Stimulated activated CD8-positive, alpha-beta memory T cell treated with anti-CD3 and anti-CD28 coated beads, Interleukin-4, amount 100 ng/mL, for 48 hours (primary cell): ENCODE measurements at regions not wholly inside any gene's neighbourhood (a gene's known extent, or its start where the extent isn't known, plus 50 kb on each side); places are given as distances from the start of the nearest gene placed in this dataset.

Experiments used
- DNase-seq: peaks from one replicate; pipeline ENCODE4 v3.0.0-alpha.2; 2020

GRCh38 chr6:156400487-156400886 lies 376.7 kb upstream of the ARID1B start:
- no peak for DNase-seq

DNA sequence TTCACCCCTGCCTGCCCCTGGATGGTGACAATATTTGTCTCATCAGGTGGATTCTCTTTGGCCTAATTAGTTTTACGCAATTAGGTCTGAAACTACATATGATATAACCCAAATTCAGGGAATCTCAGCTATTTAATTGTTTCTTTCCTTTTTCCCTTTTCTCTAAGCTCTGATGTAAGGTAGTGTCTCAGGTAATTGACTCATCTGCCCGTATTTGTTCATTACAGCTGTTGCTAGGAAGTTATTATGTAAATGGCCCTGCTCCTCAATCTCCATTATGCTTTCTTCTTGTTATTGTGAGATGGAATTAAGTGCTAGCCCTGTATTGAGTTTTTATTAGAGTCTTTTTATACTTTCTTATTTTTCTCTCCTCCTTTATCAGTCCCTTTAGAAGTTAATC lies 378.2 kb upstream of the ARID1B start:
- no peak for DNase-seq

- no peak for DNase-seq
Observed at GRCh38 chr6:156398371-156398770, 378.8 kb upstream of the ARID1B start.

DNA sequence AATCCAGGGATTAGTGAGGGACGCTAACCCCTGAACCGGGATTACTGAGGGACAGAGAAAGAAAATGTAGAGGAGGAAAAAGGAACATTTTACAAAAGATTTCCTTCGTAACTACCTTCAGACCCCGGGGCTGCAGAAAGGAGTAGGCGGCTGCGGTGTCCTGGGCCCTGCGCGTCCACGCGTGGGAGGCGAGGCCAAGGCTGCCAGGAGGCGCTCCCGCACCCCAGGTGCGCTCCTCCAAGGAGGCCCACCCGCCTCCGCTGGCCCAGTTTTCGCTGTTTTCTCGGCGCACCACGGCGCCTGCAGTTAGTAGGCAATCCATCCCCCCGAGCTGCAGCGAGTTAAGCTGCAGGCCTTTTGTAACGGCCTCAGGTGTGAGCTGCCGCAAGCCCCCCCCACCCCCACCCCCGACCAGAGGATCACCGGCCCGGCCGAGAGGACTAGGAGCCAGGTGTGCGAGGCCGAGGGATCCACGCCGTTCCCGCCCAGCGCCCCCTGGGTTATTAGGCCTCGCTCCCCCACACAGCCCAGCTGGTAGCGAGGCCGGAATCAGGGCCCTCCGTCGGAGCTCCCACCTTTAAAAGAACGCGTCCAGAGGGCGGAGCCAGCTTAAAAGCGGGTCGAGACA lies 380.3 kb upstream of the ARID1B start:
- no peak for DNase-seq

DNA sequence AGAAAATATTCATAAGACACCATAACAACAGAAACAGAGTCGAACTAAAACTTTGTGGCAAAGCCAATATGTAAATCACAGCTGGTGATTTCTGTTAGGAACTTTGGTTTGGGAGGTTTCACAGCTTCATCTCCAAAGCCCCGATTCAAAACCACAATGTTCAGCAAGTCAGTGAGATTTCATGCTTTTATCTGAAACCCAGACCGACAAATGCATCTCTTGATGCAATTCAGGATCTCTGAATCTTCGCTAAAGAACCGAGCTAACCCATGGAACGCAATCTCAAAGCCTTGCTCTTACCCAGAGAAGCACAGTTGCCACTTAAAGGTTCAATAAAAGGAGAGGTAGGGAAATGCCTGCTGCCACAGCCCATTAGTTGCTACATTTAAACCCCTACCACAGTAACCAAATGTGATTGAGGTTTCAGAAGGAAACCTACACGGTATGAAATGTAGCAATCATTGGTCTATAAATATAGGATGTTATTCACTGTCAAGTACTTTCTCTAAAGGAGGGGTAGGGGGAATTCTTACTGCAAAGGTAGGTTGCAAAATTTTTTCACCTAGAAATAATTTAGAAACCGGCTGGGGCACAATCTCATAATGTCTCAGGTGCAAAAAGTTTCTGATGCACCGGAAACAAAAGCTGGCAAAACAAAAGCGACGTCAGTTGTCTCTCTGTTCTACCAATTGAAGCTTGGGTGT lies 381.0 kb upstream of the ARID1B start:
- no peak for DNase-seq

DNA sequence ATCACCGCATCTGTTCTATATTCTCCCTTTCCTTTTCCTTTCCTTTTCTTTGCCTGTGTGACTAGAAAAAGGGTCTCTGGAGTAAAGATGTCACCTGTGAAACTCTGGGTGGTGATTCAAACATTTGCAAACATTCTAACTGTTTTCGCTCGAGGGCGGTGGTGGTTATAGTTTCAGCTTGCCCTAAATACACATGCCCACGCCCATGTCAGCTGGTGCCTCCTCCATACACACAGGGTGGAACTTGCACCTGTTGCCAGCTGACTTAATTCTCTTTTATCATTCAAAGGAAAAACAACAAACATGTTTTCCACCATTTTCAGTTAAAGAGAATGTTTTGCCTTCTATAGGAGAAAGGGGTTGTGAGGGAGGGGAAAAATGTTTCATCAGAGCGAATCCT lies 381.9 kb upstream of the ARID1B start:
- DNase-seq: peak; percentile 39

GRCh38 chr6:156392648-156393047 lies 384.5 kb upstream of the ARID1B start:
- no peak for DNase-seq

- no peak for DNase-seq
Observed at GRCh38 chr6:156391977-156392376, 385.2 kb upstream of the ARID1B start.

GRCh38 chr6:156391061-156391672 lies 386.0 kb upstream of the ARID1B start:
- DNase-seq: no peak

- DNase-seq: no peak
Observed at GRCh38 chr6:156390621-156391020, 386.6 kb upstream of the ARID1B start.

- no peak for DNase-seq
Observed at GRCh38 chr6:156389296-156389695, 387.9 kb upstream of the ARID1B start.

DNA sequence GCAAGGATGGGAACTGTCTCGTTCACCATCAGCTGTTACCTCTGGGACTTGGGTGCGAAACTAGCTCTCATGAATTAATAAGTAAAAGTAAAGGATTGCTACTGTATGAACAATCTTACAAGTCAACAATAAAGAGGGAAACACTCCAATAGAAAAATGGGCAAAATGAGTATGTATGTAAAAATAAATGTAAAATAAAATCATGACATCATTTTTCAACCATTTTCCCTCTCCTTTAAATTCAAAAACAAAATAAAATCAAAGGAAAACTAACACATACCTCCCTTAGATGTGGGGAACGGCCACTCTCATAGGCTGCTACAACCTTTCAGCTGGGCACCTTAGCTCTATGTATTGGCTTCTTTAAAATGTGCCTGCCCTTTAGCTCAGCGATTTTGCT lies 389.7 kb upstream of the ARID1B start:
- DNase-seq: no peak

- no peak for DNase-seq
Observed at GRCh38 chr6:156383059-156383458, 394.1 kb upstream of the ARID1B start.

- DNase-seq: no peak
Observed at GRCh38 chr6:156379392-156380289, 397.5 kb upstream of the ARID1B start.

DNA sequence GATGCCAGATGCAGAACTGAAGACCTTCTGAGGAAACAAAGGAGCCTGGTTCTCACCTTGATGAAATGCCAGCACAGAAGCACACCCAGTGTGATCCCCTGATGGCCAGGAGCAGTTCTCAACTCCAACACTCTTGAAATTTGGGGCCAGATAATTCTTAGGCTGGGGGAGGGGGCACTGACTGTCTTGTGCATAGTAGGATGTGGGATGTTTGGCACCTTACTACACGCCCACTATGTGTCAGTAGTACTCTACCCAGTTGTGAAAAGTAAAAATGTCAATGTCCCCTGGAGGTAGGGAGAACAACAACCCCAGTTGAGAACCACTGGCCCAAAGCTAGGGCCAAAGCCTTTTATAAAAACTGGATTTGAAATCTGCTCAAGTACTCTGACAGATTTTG lies 398.3 kb upstream of the ARID1B start:
- no peak for DNase-seq

GRCh38 chr6:156376091-156376490 lies 401.1 kb upstream of the ARID1B start:
- DNase-seq: no peak

DNA sequence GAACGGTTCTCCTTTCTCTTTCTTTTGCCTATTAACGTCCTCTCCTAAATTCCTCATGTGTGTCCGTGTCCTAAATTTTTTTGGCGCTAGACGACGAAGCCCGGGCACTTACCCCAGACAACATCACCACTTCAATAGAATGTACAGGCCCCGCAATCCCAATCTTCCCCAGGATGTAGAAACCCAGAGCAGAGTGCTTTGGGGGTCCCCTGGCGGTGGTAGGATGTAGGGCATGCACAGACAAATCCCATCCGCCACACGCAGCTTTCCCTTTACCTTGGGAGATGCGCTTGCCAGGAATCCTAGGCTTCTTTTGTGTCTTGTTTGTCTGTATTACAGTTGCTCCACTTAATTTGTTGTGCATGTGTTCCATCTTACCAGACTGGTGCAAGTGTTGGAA lies 417.3 kb upstream of the ARID1B start:
- no peak for DNase-seq

DNA sequence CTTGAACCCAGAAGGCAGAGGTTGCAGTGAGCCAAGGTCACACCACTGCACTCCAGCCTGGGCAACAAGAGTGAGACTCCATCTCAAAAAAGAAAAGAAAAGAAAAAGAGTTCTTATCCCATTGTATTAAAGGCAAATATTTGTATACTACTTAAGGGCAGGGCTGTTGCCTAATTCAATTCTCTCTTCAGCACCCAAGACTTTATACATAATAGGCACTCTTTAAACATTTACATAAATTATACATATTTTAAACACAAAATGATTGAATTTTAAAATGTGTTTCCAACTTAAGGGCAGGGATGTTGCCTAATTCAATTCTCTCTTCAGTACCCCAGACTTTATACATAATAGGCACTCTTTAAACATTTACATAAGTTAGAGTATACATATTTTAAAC lies 424.3 kb upstream of the ARID1B start:
- no peak for DNase-seq

- no peak for DNase-seq
Observed at GRCh38 chr6:156351346-156351966, 425.7 kb upstream of the ARID1B start.

GRCh38 chr6:156350337-156350736 lies 426.8 kb upstream of the ARID1B start:
- no peak for DNase-seq

DNA sequence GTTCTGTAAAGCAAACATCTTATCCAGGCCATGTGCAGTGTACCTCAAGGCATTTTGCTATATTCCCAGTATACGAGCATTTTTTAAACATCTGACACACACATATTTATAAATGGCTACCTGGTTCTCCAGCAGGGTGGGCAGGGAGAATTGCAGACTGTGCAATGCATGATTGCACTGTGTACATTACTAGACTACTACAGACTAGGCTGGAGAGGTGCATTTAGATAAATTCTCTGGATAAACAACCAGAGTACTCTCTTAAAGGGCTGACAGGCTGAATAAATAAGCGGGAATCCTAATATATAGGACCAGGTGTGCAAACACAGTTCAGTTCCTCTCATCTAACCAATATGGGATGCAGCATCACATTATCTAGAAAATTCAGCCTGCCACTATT lies 428.3 kb upstream of the ARID1B start:
- no peak for DNase-seq

- no peak for DNase-seq
Observed at GRCh38 chr6:156348424-156348823, 428.8 kb upstream of the ARID1B start.

DNA sequence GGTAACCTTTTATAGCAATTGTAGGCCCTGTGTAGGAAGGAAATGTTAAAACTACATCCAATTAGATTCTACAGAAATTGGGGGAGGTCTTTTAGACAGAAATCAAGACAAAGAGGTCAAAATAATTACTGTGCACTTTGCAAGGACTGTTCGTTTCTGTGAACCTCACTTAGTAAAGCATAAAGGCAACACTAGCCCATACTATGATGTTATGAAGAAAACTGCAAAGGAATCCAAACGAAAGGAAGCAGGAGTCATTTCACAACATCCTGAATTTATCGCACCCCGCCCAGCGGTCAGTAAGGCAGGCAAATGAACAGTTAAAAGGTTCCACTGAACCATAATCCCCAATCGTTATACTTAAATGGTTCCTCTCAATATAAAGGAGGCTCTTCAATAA lies 429.5 kb upstream of the ARID1B start:
- no peak for DNase-seq
